GM12864 (cell line): ENCODE measurements at regions not wholly inside any gene's neighbourhood (a gene's known extent, or its start where the extent isn't known, plus 50 kb on each side); places are given as distances from the start of the nearest gene placed in this dataset.

ENCODE experiments used
- DNase-seq: peaks from one replicate; pipeline ENCODE4 v3.0.0-alpha.2; 2011; ENCODE audit warnings: low read depth
- H3K4me3 ChIP-seq: 2 replicates; pipeline ENCODE4 v1.5.1; 2011; ENCODE audit warnings: mild to moderate bottlenecking, low read depth, low read length, control low read depth
- CTCF ChIP-seq: IDR thresholded peaks from 2 replicates; pipeline ENCODE4 v1.5.1; 2011; ENCODE audit warnings: low read depth, mild to moderate bottlenecking, moderate library complexity, low read length, control low read depth, inconsistent platforms; ENCODE audit errors: missing control alignments

GRCh38 chr2:103615611-103616105 is 853.8 kb downstream of the TMEM182 start:
- DNase-seq, result no peak
- H3K4me3 ChIP-seq, result no peak overlapping the region
- no peak for TF ChIP-seq CTCF

- no peak overlapping the region for H3K4me3 ChIP-seq
- no peak for TF ChIP-seq CTCF
- DNase-seq, result no peak
Observed at GRCh38 chr2:103616891-103617290, 855.1 kb downstream of the TMEM182 start.

- H3K4me3 ChIP-seq, result no peak overlapping the region
- DNase-seq, result no peak
- TF ChIP-seq CTCF, result no peak
Observed at GRCh38 chr2:103618112-103618511, 856.3 kb downstream of the TMEM182 start.

GRCh38 chr2:103627301-103627700 is 865.5 kb downstream of the TMEM182 start:
- no peak for DNase-seq
- no peak overlapping the region for H3K4me3 ChIP-seq
- no peak for TF ChIP-seq CTCF

GRCh38 chr2:103638978-103639377 is 877.1 kb downstream of the TMEM182 start:
- H3K4me3 ChIP-seq, result no peak overlapping the region
- DNase-seq, result no peak
- TF ChIP-seq CTCF, result no peak

- no peak for TF ChIP-seq CTCF
- DNase-seq, result no peak
- H3K4me3 ChIP-seq, result no peak overlapping the region
Observed at GRCh38 chr2:103656558-103656957, 894.7 kb downstream of the TMEM182 start.

GRCh38 chr2:103660519-103660918 is 898.7 kb downstream of the TMEM182 start:
- no peak for TF ChIP-seq CTCF
- DNase-seq, result no peak
- no peak overlapping the region for H3K4me3 ChIP-seq
